H1 (cell line): ENCODE measurements at regions not wholly inside any gene's neighbourhood (a gene's known extent, or its start where the extent isn't known, plus 50 kb on each side); places are given as distances from the start of the nearest gene placed in this dataset.

Source experiments
- ASH2L ChIP-seq: fragments of 200-600, 300-600 bp; sonication (generic); IDR thresholded peaks from one replicate; pipeline ENCODE4 v1.7.1; 2017; ENCODE audit warnings: low read length
- CHD1 ChIP-seq: IDR thresholded peaks from 2 replicates; pipeline ENCODE4 v1.6.1; 2012; ENCODE audit warnings: low read depth, low read length, improper control_type of control experiment
- EP300 ChIP-seq, 2 experiments: IDR thresholded peaks; 1 replicate in 1 of 2; 2 replicates in 1 of 2; pipeline ENCODE4 v1.6.1; 2011 to 2012; ENCODE audit warnings: low read depth in 2 of 2, low read length in 2 of 2, mild to moderate bottlenecking in 2 of 2, borderline replicate concordance in 1 of 2, inconsistent platforms in 1 of 2, moderate library complexity in 1 of 2
- FOSL1 ChIP-seq: IDR thresholded peaks from 2 replicates; pipeline ENCODE4 v1.6.1; 2011; ENCODE audit warnings: mild to moderate bottlenecking, low read depth, low read length, moderate library complexity; ENCODE audit not compliant: insufficient read depth
- POLR2A ChIP-seq, 2 experiments: IDR thresholded peaks; 1 replicate in 1 of 2; 2 replicates in 1 of 2; pipeline ENCODE4 v1.6.1; 2011; ENCODE audit warnings: low read depth in 2 of 2, low read length in 2 of 2, mild to moderate bottlenecking in 2 of 2; ENCODE audit errors: control extremely low read depth in 1 of 2
- POLR2AphosphoS5 ChIP-seq: IDR thresholded peaks from 2 replicates; pipeline ENCODE4 v1.6.1; 2011; ENCODE audit warnings: low read depth, low read length
- SAP30 ChIP-seq: fragments of 300-600 bp; sonication (generic); IDR thresholded peaks from 2 replicates; pipeline ENCODE4 v1.7.1; 2012; ENCODE audit warnings: low read length, moderate library complexity, mild to moderate bottlenecking, inconsistent platforms; ENCODE audit not compliant: insufficient read depth, insufficient replicate concordance
- SIN3A ChIP-seq, 2 experiments: IDR thresholded peaks in 1 of 2; conservative IDR thresholded peaks in 1 of 2; 2 replicates each; pipeline ENCODE4 v1.6.1; 2011 to 2012; ENCODE audit warnings: low read length in 2 of 2, improper control_type of control experiment in 1 of 2, low read depth in 1 of 2, mild to moderate bottlenecking in 1 of 2
- TAF1 ChIP-seq: IDR thresholded peaks from 2 replicates; pipeline ENCODE4 v1.6.1; 2011; ENCODE audit warnings: mild to moderate bottlenecking, low read depth, low read length
- TF ChIP-seq, protein P1 (sequence below), 3 experiments: IDR thresholded peaks; 1 replicate in 2 of 3; 2 replicates in 1 of 3; pipeline versions ENCODE4 v1.5.1 to v1.6.1; 2011; ENCODE audit warnings: low read length in 3 of 3, mild to moderate bottlenecking in 3 of 3, inconsistent platforms in 2 of 3, low read depth in 1 of 3, moderate library complexity in 1 of 3; ENCODE audit not compliant: insufficient read depth in 1 of 3; ENCODE audit errors: control extremely low read depth in 1 of 3

DNA sequence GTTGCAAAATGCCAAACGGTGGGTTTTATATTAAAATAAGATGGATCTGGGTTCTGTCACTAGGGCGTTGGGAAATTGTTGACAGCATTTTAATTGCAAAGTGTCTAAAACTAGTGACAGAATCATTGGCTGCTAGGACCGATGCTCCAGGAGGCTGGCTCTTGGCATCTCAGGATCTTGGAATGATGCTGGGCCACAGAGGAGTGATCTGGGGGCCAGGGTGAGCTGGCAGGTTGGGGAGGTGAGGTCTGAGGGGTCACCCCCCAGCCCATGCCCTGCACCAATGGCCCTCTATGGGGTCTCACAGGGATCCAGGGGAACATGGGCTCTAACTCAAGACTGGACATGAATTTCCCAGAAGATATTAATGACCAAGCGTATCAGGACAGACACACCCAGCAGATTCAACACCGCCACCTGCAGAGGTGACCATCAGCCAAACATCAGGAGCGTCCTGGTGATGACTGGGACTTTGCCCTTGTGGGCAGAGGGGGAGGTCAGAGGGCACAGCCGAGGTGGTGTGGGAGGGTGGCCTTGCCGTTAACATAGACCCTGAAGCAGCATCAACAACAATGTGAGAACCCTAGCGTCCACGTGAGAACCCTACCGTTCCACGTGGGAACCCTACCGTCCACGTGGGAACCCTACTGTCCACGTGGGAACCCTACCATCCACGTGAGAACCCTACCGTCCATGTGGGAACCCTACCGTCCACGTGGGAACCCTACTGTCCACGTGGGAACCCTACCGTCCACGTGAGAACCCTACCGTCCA lies 89.0 kb upstream of the PPP2R2D start:
- TF ChIP-seq TAF1 (no peak), SIN3A (conservative IDR thresholded peaks at IDR 0.05 in 1 of 2, IDR thresholded peaks at IDR 0.05 in 1 of 2; ENCODE audit: low read depth in 1 of 2, low read length in 2 of 2) (no peak), POLR2AphosphoS5 (no peak), SAP30 (no peak), POLR2A (IDR thresholded peaks at IDR 0.05; ENCODE audit: control extremely low read depth in 1 of 2, low read depth in 2 of 2, low read length in 2 of 2) (no peak), EP300 (IDR thresholded peaks at IDR 0.05; ENCODE audit: borderline replicate concordance in 1 of 2, low read depth in 2 of 2, low read length in 2 of 2) (no peak), ASH2L (no peak), FOSL1 (no peak), CHD1 (no peak)
- TF ChIP-seq, protein P1, sequence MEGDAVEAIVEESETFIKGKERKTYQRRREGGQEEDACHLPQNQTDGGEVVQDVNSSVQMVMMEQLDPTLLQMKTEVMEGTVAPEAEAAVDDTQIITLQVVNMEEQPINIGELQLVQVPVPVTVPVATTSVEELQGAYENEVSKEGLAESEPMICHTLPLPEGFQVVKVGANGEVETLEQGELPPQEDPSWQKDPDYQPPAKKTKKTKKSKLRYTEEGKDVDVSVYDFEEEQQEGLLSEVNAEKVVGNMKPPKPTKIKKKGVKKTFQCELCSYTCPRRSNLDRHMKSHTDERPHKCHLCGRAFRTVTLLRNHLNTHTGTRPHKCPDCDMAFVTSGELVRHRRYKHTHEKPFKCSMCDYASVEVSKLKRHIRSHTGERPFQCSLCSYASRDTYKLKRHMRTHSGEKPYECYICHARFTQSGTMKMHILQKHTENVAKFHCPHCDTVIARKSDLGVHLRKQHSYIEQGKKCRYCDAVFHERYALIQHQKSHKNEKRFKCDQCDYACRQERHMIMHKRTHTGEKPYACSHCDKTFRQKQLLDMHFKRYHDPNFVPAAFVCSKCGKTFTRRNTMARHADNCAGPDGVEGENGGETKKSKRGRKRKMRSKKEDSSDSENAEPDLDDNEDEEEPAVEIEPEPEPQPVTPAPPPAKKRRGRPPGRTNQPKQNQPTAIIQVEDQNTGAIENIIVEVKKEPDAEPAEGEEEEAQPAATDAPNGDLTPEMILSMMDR (IDR thresholded peaks at IDR 0.05; ENCODE audit: control extremely low read depth in 1 of 3, insufficient read depth in 1 of 3, low read depth in 1 of 3, low read length in 3 of 3) = no peak
